ENCODE measurements at regions not wholly inside any gene's neighbourhood (a gene's known extent, or its start where the extent isn't known, plus 50 kb on each side); places are given as distances from the start of the nearest gene placed in this dataset.

GRCh38 chr5:124114911-124115310 lies 602.9 kb downstream of the CSNK1G3 start:
- H3K27ac ChIP-seq (ENCODE audit: insufficient read depth in 1 of 2, low read depth in 1 of 2, low read length in 2 of 2, poor library complexity in 1 of 2, severe bottlenecking in 2 of 2) = no peak overlapping the region
- H3K27me3 ChIP-seq (replicated peaks in 2 of 5; ENCODE audit: control insufficient read depth in 4 of 5, insufficient read depth in 5 of 5, low read length in 4 of 5) = no peaks in the 10 kb centered on the region
- CTCF ChIA-PET = no interaction called here
- no peaks in the 10 kb centered on the region for H3K4me1 ChIP-seq (ENCODE audit: control extremely low read depth in 1 of 4, control insufficient read depth in 4 of 4, insufficient read depth in 4 of 4, low read length in 3 of 4)
- no peak overlapping the region for H3K4me3 ChIP-seq (ENCODE audit: control insufficient read depth in 1 of 7, extremely low read depth in 1 of 7, insufficient read depth in 4 of 7, low read depth in 2 of 7, low read length in 6 of 7)
- H3K9me3 ChIP-seq (ENCODE audit: control extremely low read depth in 1 of 5, control insufficient read depth in 4 of 5, insufficient read depth in 2 of 5, low read depth in 1 of 5, low read length in 4 of 5) = no peaks in the 10 kb centered on the region
- H3K36me3 ChIP-seq (ENCODE audit: control insufficient read depth in 4 of 4, insufficient read depth in 4 of 4, low read length in 3 of 4) = no peaks in the 10 kb centered on the region
- POLR2A ChIA-PET = no interaction called here
- no peak for DNase-seq

- CTCF ChIA-PET = no interaction called here
- Histone ChIP-seq H3K27ac (ENCODE audit: insufficient read depth in 1 of 2, low read depth in 1 of 2, low read length in 2 of 2, poor library complexity in 1 of 2, severe bottlenecking in 2 of 2) (no peak overlapping the region), H3K4me1 (ENCODE audit: control extremely low read depth in 1 of 4, control insufficient read depth in 4 of 4, insufficient read depth in 4 of 4, low read length in 3 of 4) (no peaks in the 10 kb centered on the region), H3K4me3 (ENCODE audit: control insufficient read depth in 1 of 7, extremely low read depth in 1 of 7, insufficient read depth in 4 of 7, low read depth in 2 of 7, low read length in 6 of 7) (no peak overlapping the region), H3K27me3 (replicated peaks in 2 of 5; ENCODE audit: control insufficient read depth in 4 of 5, insufficient read depth in 5 of 5, low read length in 4 of 5) (no peaks in the 10 kb centered on the region), H3K9me3 (ENCODE audit: control extremely low read depth in 1 of 5, control insufficient read depth in 4 of 5, insufficient read depth in 2 of 5, low read depth in 1 of 5, low read length in 4 of 5) (peaks cover 0 to 2% (median 0%) of the 10 kb centered on the region in 5 experiments), H3K36me3 (ENCODE audit: control insufficient read depth in 4 of 4, insufficient read depth in 4 of 4, low read length in 3 of 4) (no peaks in the 10 kb centered on the region)
- DNase-seq = no peak
- POLR2A ChIA-PET = no interaction called here
- 100% methylated on average over 2 of the region's 2 CpGs for WGBS (ENCODE audit: insufficient coverage)
These were observed 599.9 kb downstream of the CSNK1G3 start for GRCh38 chr5:124111886-124112285.

GRCh38 chr5:124110942-124111341 lies 599.0 kb downstream of the CSNK1G3 start:
- Histone ChIP-seq H3K9me3 (ENCODE audit: control extremely low read depth in 1 of 5, control insufficient read depth in 4 of 5, insufficient read depth in 2 of 5, low read depth in 1 of 5, low read length in 4 of 5) (peaks cover 0 to 2% (median 0%) of the 10 kb centered on the region in 5 experiments), H3K27me3 (replicated peaks in 2 of 5; ENCODE audit: control insufficient read depth in 4 of 5, insufficient read depth in 5 of 5, low read length in 4 of 5) (no peaks in the 10 kb centered on the region), H3K27ac (ENCODE audit: insufficient read depth in 1 of 2, low read depth in 1 of 2, low read length in 2 of 2, poor library complexity in 1 of 2, severe bottlenecking in 2 of 2) (no peak overlapping the region), H3K36me3 (ENCODE audit: control insufficient read depth in 4 of 4, insufficient read depth in 4 of 4, low read length in 3 of 4) (no peaks in the 10 kb centered on the region), H3K4me3 (ENCODE audit: control insufficient read depth in 1 of 7, extremely low read depth in 1 of 7, insufficient read depth in 4 of 7, low read depth in 2 of 7, low read length in 6 of 7) (no peak overlapping the region), H3K4me1 (ENCODE audit: control extremely low read depth in 1 of 4, control insufficient read depth in 4 of 4, insufficient read depth in 4 of 4, low read length in 3 of 4) (no peaks in the 10 kb centered on the region)
- no CpG with 5 or more reads among the region's 1 CpG for WGBS (ENCODE audit: insufficient coverage)
- ChIA-PET POLR2A (interaction anchor here (0.6 kb wide), 1 partner anchor 24 kb away, joined by 3 read pairs; no protein-coding TSS in a partner anchor), CTCF (no interaction called here)
- no peak for DNase-seq

- H3K27ac ChIP-seq (ENCODE audit: insufficient read depth in 1 of 2, low read depth in 1 of 2, low read length in 2 of 2, poor library complexity in 1 of 2, severe bottlenecking in 2 of 2) = no peak overlapping the region
- H3K27me3 ChIP-seq (replicated peaks in 2 of 5; ENCODE audit: control insufficient read depth in 4 of 5, insufficient read depth in 5 of 5, low read length in 4 of 5) = no peaks in the 10 kb centered on the region
- no CpG with 5 or more reads among the region's 2 CpGs for WGBS (ENCODE audit: insufficient coverage)
- DNase-seq = no peak
- peaks cover 0 to 2% (median 0%) of the 10 kb centered on the region in 5 experiments for H3K9me3 ChIP-seq (ENCODE audit: control extremely low read depth in 1 of 5, control insufficient read depth in 4 of 5, insufficient read depth in 2 of 5, low read depth in 1 of 5, low read length in 4 of 5)
- POLR2A ChIA-PET = no interaction called here
- CTCF ChIA-PET = no interaction called here
- no peaks in the 10 kb centered on the region for H3K36me3 ChIP-seq (ENCODE audit: control insufficient read depth in 4 of 4, insufficient read depth in 4 of 4, low read length in 3 of 4)
- no peaks in the 10 kb centered on the region for H3K4me1 ChIP-seq (ENCODE audit: control extremely low read depth in 1 of 4, control insufficient read depth in 4 of 4, insufficient read depth in 4 of 4, low read length in 3 of 4)
- H3K4me3 ChIP-seq (ENCODE audit: control insufficient read depth in 1 of 7, extremely low read depth in 1 of 7, insufficient read depth in 4 of 7, low read depth in 2 of 7, low read length in 6 of 7) = no peak overlapping the region
These were observed 593.3 kb downstream of the CSNK1G3 start for GRCh38 chr5:124105326-124105725.

- Histone ChIP-seq H3K4me3 (ENCODE audit: control insufficient read depth in 1 of 7, extremely low read depth in 1 of 7, insufficient read depth in 4 of 7, low read depth in 2 of 7, low read length in 6 of 7) (no peak overlapping the region), H3K36me3 (ENCODE audit: control insufficient read depth in 4 of 4, insufficient read depth in 4 of 4, low read length in 3 of 4) (no peaks in the 10 kb centered on the region), H3K4me1 (ENCODE audit: control extremely low read depth in 1 of 4, control insufficient read depth in 4 of 4, insufficient read depth in 4 of 4, low read length in 3 of 4) (no peaks in the 10 kb centered on the region), H3K27ac (ENCODE audit: insufficient read depth in 1 of 2, low read depth in 1 of 2, low read length in 2 of 2, poor library complexity in 1 of 2, severe bottlenecking in 2 of 2) (no peak overlapping the region), H3K9me3 (ENCODE audit: control extremely low read depth in 1 of 5, control insufficient read depth in 4 of 5, insufficient read depth in 2 of 5, low read depth in 1 of 5, low read length in 4 of 5) (peaks cover 0 to 2% (median 0%) of the 10 kb centered on the region in 5 experiments), H3K27me3 (replicated peaks in 2 of 5; ENCODE audit: control insufficient read depth in 4 of 5, insufficient read depth in 5 of 5, low read length in 4 of 5) (no peaks in the 10 kb centered on the region)
- WGBS (ENCODE audit: insufficient coverage) = 100% methylated on average over 1 of the region's 1 CpG
- POLR2A ChIA-PET = no interaction called here
- DNase-seq = no peak
- CTCF ChIA-PET = no interaction called here
These were observed 592.8 kb downstream of the CSNK1G3 start for GRCh38 chr5:124104821-124105220.

GRCh38 chr5:124104344-124104743 lies 592.4 kb downstream of the CSNK1G3 start:
- DNase-seq = no peak
- Histone ChIP-seq H3K9me3 (ENCODE audit: control extremely low read depth in 1 of 5, control insufficient read depth in 4 of 5, insufficient read depth in 2 of 5, low read depth in 1 of 5, low read length in 4 of 5) (peaks cover 0 to 2% (median 0%) of the 10 kb centered on the region in 5 experiments), H3K36me3 (ENCODE audit: control insufficient read depth in 4 of 4, insufficient read depth in 4 of 4, low read length in 3 of 4) (no peaks in the 10 kb centered on the region), H3K4me3 (ENCODE audit: control insufficient read depth in 1 of 7, extremely low read depth in 1 of 7, insufficient read depth in 4 of 7, low read depth in 2 of 7, low read length in 6 of 7) (no peak overlapping the region), H3K4me1 (ENCODE audit: control extremely low read depth in 1 of 4, control insufficient read depth in 4 of 4, insufficient read depth in 4 of 4, low read length in 3 of 4) (no peaks in the 10 kb centered on the region), H3K27ac (ENCODE audit: insufficient read depth in 1 of 2, low read depth in 1 of 2, low read length in 2 of 2, poor library complexity in 1 of 2, severe bottlenecking in 2 of 2) (no peak overlapping the region), H3K27me3 (replicated peaks in 2 of 5; ENCODE audit: control insufficient read depth in 4 of 5, insufficient read depth in 5 of 5, low read length in 4 of 5) (no peaks in the 10 kb centered on the region)
- WGBS (ENCODE audit: insufficient coverage) = 100% methylated on average over 1 of the region's 3 CpGs
- ChIA-PET POLR2A (no interaction called here), CTCF (no interaction called here)

GRCh38 chr5:124103671-124104070 lies 591.7 kb downstream of the CSNK1G3 start:
- Histone ChIP-seq H3K4me1 (ENCODE audit: control extremely low read depth in 1 of 4, control insufficient read depth in 4 of 4, insufficient read depth in 4 of 4, low read length in 3 of 4) (no peaks in the 10 kb centered on the region), H3K9me3 (ENCODE audit: control extremely low read depth in 1 of 5, control insufficient read depth in 4 of 5, insufficient read depth in 2 of 5, low read depth in 1 of 5, low read length in 4 of 5) (peaks cover 0 to 2% (median 0%) of the 10 kb centered on the region in 5 experiments), H3K27me3 (replicated peaks in 2 of 5; ENCODE audit: control insufficient read depth in 4 of 5, insufficient read depth in 5 of 5, low read length in 4 of 5) (no peaks in the 10 kb centered on the region), H3K27ac (ENCODE audit: insufficient read depth in 1 of 2, low read depth in 1 of 2, low read length in 2 of 2, poor library complexity in 1 of 2, severe bottlenecking in 2 of 2) (no peak overlapping the region), H3K4me3 (ENCODE audit: control insufficient read depth in 1 of 7, extremely low read depth in 1 of 7, insufficient read depth in 4 of 7, low read depth in 2 of 7, low read length in 6 of 7) (no peak overlapping the region), H3K36me3 (ENCODE audit: control insufficient read depth in 4 of 4, insufficient read depth in 4 of 4, low read length in 3 of 4) (no peaks in the 10 kb centered on the region)
- DNase-seq = no peak
- ChIA-PET POLR2A (no interaction called here), CTCF (no interaction called here)
- WGBS (ENCODE audit: insufficient coverage) = no CpG with 5 or more reads among the region's 1 CpG

All from common myeloid progenitor, CD34-positive (primary cell).